ENCODE measurements at regions not wholly inside any gene's neighbourhood (a gene's known extent, or its start where the extent isn't known, plus 50 kb on each side); places are given as distances from the start of the nearest gene placed in this dataset.

- H3K9me2 ChIP-seq (replicated peaks; ENCODE audit: control insufficient read depth, low read length) = no peaks in the 10 kb centered on the region
- H3F3A ChIP-seq (ENCODE audit: control insufficient read depth, insufficient read depth) = no peaks in the 10 kb centered on the region
- TF ChIP-seq CTCF (IDR thresholded peaks at IDR 0.05; ENCODE audit: low read depth, low read length, poor library complexity, severe bottlenecking) (no peak), EZH2phosphoT487 (IDR thresholded peaks at IDR 0.05; ENCODE audit: borderline replicate concordance, low read length) (no peak)
- no peaks in the 10 kb centered on the region for H3K27me3 ChIP-seq (ENCODE audit: control insufficient read depth, low read length)
- H3K4me2 ChIP-seq (ENCODE audit: low read length) = no peak overlapping the region
- H3K36me3 ChIP-seq (ENCODE audit: control insufficient read depth, low read length) = no peaks in the 10 kb centered on the region
- no peaks in the 10 kb centered on the region for H4K20me1 ChIP-seq (ENCODE audit: control insufficient read depth, insufficient read depth, low read depth, low read length)
- no peaks in the 10 kb centered on the region for H3K9me3 ChIP-seq (ENCODE audit: control insufficient read depth, insufficient read depth, low read length)
- no peaks in the 10 kb centered on the region for H3K4me1 ChIP-seq (ENCODE audit: control insufficient read depth, low read length)
- H3K79me2 ChIP-seq (ENCODE audit: control insufficient read depth, low read length) = no peaks in the 10 kb centered on the region
- H3K27ac ChIP-seq (ENCODE audit: low read depth, low read length) = no peak overlapping the region
- H3K4me3 ChIP-seq (ENCODE audit: low read length) = no peak overlapping the region
Measured at GRCh38 chr9:28127101-28127500, 553.8 kb upstream of the C9orf72 start.

- TF ChIP-seq CTCF (IDR thresholded peaks at IDR 0.05; ENCODE audit: low read depth, low read length, poor library complexity, severe bottlenecking) = no peak
- TF ChIP-seq EZH2phosphoT487 (IDR thresholded peaks at IDR 0.05; ENCODE audit: borderline replicate concordance, low read length) = no peak
- H3K4me3 ChIP-seq (ENCODE audit: low read length) = no peak overlapping the region
- H3K4me2 ChIP-seq (ENCODE audit: low read length) = no peak overlapping the region
- no peaks in the 10 kb centered on the region for H3K9me2 ChIP-seq (replicated peaks; ENCODE audit: control insufficient read depth, low read length)
- H3K4me1 ChIP-seq (ENCODE audit: control insufficient read depth, low read length) = no peaks in the 10 kb centered on the region
- H3K9me3 ChIP-seq (ENCODE audit: control insufficient read depth, insufficient read depth, low read length) = no peaks in the 10 kb centered on the region
- H3F3A ChIP-seq (ENCODE audit: control insufficient read depth, insufficient read depth) = no peaks in the 10 kb centered on the region
- H3K79me2 ChIP-seq (ENCODE audit: control insufficient read depth, low read length) = no peaks in the 10 kb centered on the region
- no peaks in the 10 kb centered on the region for H4K20me1 ChIP-seq (ENCODE audit: control insufficient read depth, insufficient read depth, low read depth, low read length)
- H3K27me3 ChIP-seq (ENCODE audit: control insufficient read depth, low read length) = no peaks in the 10 kb centered on the region
- H3K36me3 ChIP-seq (ENCODE audit: control insufficient read depth, low read length) = no peaks in the 10 kb centered on the region
- no peak overlapping the region for H3K27ac ChIP-seq (ENCODE audit: low read depth, low read length)
Measured at GRCh38 chr9:28134446-28134976, 561.2 kb upstream of the C9orf72 start.

GRCh38 chr9:28135549-28135948 lies 562.3 kb upstream of the C9orf72 start:
- no peak overlapping the region for H3K27ac ChIP-seq (ENCODE audit: low read depth, low read length)

More at GRCh38 chr9:28135549-28135948, 562.3 kb upstream of the C9orf72 start:
- TF ChIP-seq CTCF (IDR thresholded peaks at IDR 0.05; ENCODE audit: low read depth, low read length, poor library complexity, severe bottlenecking) (no peak), EZH2phosphoT487 (IDR thresholded peaks at IDR 0.05; ENCODE audit: borderline replicate concordance, low read length) (no peak)
- no peaks in the 10 kb centered on the region for H3F3A ChIP-seq (ENCODE audit: control insufficient read depth, insufficient read depth)
- no peaks in the 10 kb centered on the region for H3K9me2 ChIP-seq (replicated peaks; ENCODE audit: control insufficient read depth, low read length)
- no peaks in the 10 kb centered on the region for H3K27me3 ChIP-seq (ENCODE audit: control insufficient read depth, low read length)
- no peak overlapping the region for H3K4me3 ChIP-seq (ENCODE audit: low read length)
- H3K4me1 ChIP-seq (ENCODE audit: control insufficient read depth, low read length) = no peaks in the 10 kb centered on the region
- no peaks in the 10 kb centered on the region for H3K9me3 ChIP-seq (ENCODE audit: control insufficient read depth, insufficient read depth, low read length)
- no peak overlapping the region for H3K4me2 ChIP-seq (ENCODE audit: low read length)
- H4K20me1 ChIP-seq (ENCODE audit: control insufficient read depth, insufficient read depth, low read depth, low read length) = no peaks in the 10 kb centered on the region
- no peaks in the 10 kb centered on the region for H3K36me3 ChIP-seq (ENCODE audit: control insufficient read depth, low read length)
- H3K79me2 ChIP-seq (ENCODE audit: control insufficient read depth, low read length) = no peaks in the 10 kb centered on the region

Measured in DOHH2 (cell line).